GM23338 (cell line): ENCODE measurements at regions not wholly inside any gene's neighbourhood (a gene's known extent, or its start where the extent isn't known, plus 50 kb on each side); places are given as distances from the start of the nearest gene placed in this dataset.

Source experiments
- ATAC-seq: fragments of 200-7000 bp; cut with Tn5 transposase; 3 replicates; pipeline ENCODE4 v1.9.1; 2020
- DNase-seq: peaks from one replicate; pipeline ENCODE4 v3.0.0-alpha.2; 2015; ENCODE audit warnings: low spot score
- H2AFZ ChIP-seq: fragments of 200-600 bp; sonication (generic); 2 replicates; pipeline ENCODE4 v1.8.0; 2016; ENCODE audit warnings: antibody characterized with exemption, mild to moderate bottlenecking, moderate library complexity
- H3F3A ChIP-seq: fragments of 200-600 bp; sonication (generic); replicated peaks from 2 replicates; pipeline ENCODE4 v1.8.0; 2017; ENCODE audit warnings: antibody characterized with exemption, mixed run types, low read depth
- H3K27ac ChIP-seq: fragments of 200-600 bp; sonication (generic); 2 replicates; pipeline ENCODE4 v1.6.1; 2016; ENCODE audit warnings: low read depth
- H3K27me3 ChIP-seq: fragments of 200-600 bp; sonication (generic); 2 replicates; pipeline ENCODE4 v1.8.0; 2016; ENCODE audit warnings: mild to moderate bottlenecking, mixed run types, moderate library complexity; ENCODE audit not compliant: insufficient read depth
- H3K36me3 ChIP-seq: fragments of 200-600 bp; sonication (generic); 2 replicates; pipeline ENCODE4 v1.8.0; 2016; ENCODE audit warnings: mild to moderate bottlenecking; ENCODE audit not compliant: insufficient read depth
- H3K4me1 ChIP-seq: fragments of 200-600 bp; sonication (generic); 2 replicates; pipeline ENCODE4 v1.8.0; 2016; ENCODE audit warnings: mild to moderate bottlenecking, moderate library complexity; ENCODE audit not compliant: insufficient read depth
- H3K4me2 ChIP-seq: fragments of 200-600 bp; sonication (generic); 2 replicates; pipeline ENCODE4 v1.7.1; 2017; ENCODE audit warnings: mixed run types
- H3K4me3 ChIP-seq: fragments of 200-600 bp; sonication (generic); 2 replicates; pipeline ENCODE4 v1.6.1; 2016; ENCODE audit warnings: mixed run types
- H3K79me2 ChIP-seq: fragments of 200-600 bp; sonication (generic); replicated peaks from 2 replicates; pipeline ENCODE4 v1.8.0; 2017; ENCODE audit warnings: mild to moderate bottlenecking; ENCODE audit not compliant: insufficient read depth
- H3K9me2 ChIP-seq: fragments of 200-600 bp; sonication (generic); 2 replicates; pipeline ENCODE4 v1.8.0; 2017; ENCODE audit not compliant: insufficient read depth
- H4K20me1 ChIP-seq: fragments of 200-600 bp; sonication (generic); replicated peaks from 2 replicates; pipeline ENCODE4 v1.8.0; 2017; ENCODE audit warnings: mild to moderate bottlenecking; ENCODE audit not compliant: insufficient read depth
- H3K27ac Mint-ChIP-seq: 2 replicates; pipeline ENCODE4 v1.8.0; 2020; ENCODE audit warnings: inconsistent platforms, mild to moderate bottlenecking, moderate library complexity, mixed read lengths
- H3K27me3 Mint-ChIP-seq: 3 replicates; pipeline ENCODE4 v1.8.0; 2022; ENCODE audit warnings: low read depth, mild to moderate bottlenecking, moderate library complexity, mixed read lengths, inconsistent platforms; ENCODE audit not compliant: insufficient read depth, poor library complexity
- H3K36me3 Mint-ChIP-seq: 3 replicates; pipeline ENCODE4 v1.8.0; 2021; ENCODE audit warnings: low read depth, mild to moderate bottlenecking, inconsistent platforms, moderate library complexity, mixed read lengths
- H3K4me1 Mint-ChIP-seq: 3 replicates; pipeline ENCODE4 v1.8.0; 2020; ENCODE audit warnings: mild to moderate bottlenecking, inconsistent platforms, mixed read lengths
- H3K4me3 Mint-ChIP-seq: 3 replicates; pipeline ENCODE4 v1.8.0; 2021; ENCODE audit warnings: moderate library complexity, mild to moderate bottlenecking, inconsistent platforms, mixed read lengths
- H3K9me3 Mint-ChIP-seq: 3 replicates; pipeline ENCODE4 v1.8.0; 2020; ENCODE audit warnings: moderate library complexity, mild to moderate bottlenecking, inconsistent platforms, mixed read lengths
- CREB1 ChIP-seq: fragments of 250-450 bp; sonication (Bioruptor Pico); IDR thresholded peaks from 2 replicates; pipeline ENCODE4 v1.5.0; 2020; ENCODE audit warnings: low read depth, mild to moderate bottlenecking, moderate library complexity
- CTCF ChIP-seq, 2 experiments: fragments of 200-600 bp in 1 of 2; sonication (generic) in 1 of 2; conservative IDR thresholded peaks; 2 replicates each; pipeline versions ENCODE4 v1.5.1 to v1.6.1; 2016 to 2017; ENCODE audit warnings: antibody characterized with exemption in 2 of 2, low read depth in 2 of 2, mild to moderate bottlenecking in 2 of 2, moderate library complexity in 1 of 2
- EZH2 ChIP-seq: fragments of 200-600 bp; sonication (generic); IDR thresholded peaks from one replicate; pipeline ENCODE4 v1.8.0; 2017; ENCODE audit warnings: antibody characterized with exemption, mild to moderate bottlenecking, low read depth; ENCODE audit not compliant: unreplicated experiment
- EZH2phosphoT487 ChIP-seq: fragments of 200-600 bp; sonication (generic); IDR thresholded peaks from one replicate; pipeline ENCODE4 v1.8.1; 2018; ENCODE audit warnings: antibody characterized with exemption; ENCODE audit not compliant: unreplicated experiment
- JUNB ChIP-seq: IDR thresholded peaks from one replicate; pipeline ENCODE4 v1.6.1; 2016; ENCODE audit warnings: antibody characterized with exemption; ENCODE audit not compliant: unreplicated experiment
- NANOG ChIP-seq: IDR thresholded peaks from 2 replicates; pipeline ENCODE4 v1.6.1; 2016; ENCODE audit warnings: antibody characterized with exemption, borderline replicate concordance
- POLR2AphosphoS5 ChIP-seq: IDR thresholded peaks from 2 replicates; pipeline ENCODE4 v1.6.1; 2016; ENCODE audit warnings: antibody characterized with exemption, low read depth
- REST ChIP-seq: IDR thresholded peaks from one replicate; pipeline ENCODE4 v1.6.1; 2018; ENCODE audit warnings: antibody characterized with exemption; ENCODE audit not compliant: unreplicated experiment
- STAT1 ChIP-seq: IDR thresholded peaks from one replicate; pipeline ENCODE4 v1.6.1; 2016; ENCODE audit warnings: antibody characterized with exemption; ENCODE audit not compliant: unreplicated experiment
- ZNF331 ChIP-seq: fragments of 250-450 bp; sonication (Bioruptor Pico); IDR thresholded peaks from 2 replicates; pipeline ENCODE4 v1.5.0; 2020; ENCODE audit warnings: low read depth, mild to moderate bottlenecking, moderate library complexity
- ZNF462 ChIP-seq: fragments of 250-450 bp; sonication (Bioruptor Pico); IDR thresholded peaks from 2 replicates; pipeline ENCODE4 v1.5.0; 2020; ENCODE audit warnings: mild to moderate bottlenecking, moderate library complexity

GRCh38 chr4:130542953-130543352, 1447.0 kb downstream of the C4orf33 start:
- H3K36me3 Mint-ChIP-seq, result no peaks in the 10 kb centered on the region
- Histone ChIP-seq H3K4me2 (no peak overlapping the region), H3K9me2 (no peaks in the 10 kb centered on the region), H3K27ac (no peak overlapping the region), H4K20me1 (no peaks in the 10 kb centered on the region), H3F3A (no peaks in the 10 kb centered on the region), H3K27me3 (no peaks in the 10 kb centered on the region), H3K36me3 (no peaks in the 10 kb centered on the region), H2AFZ (no peak overlapping the region), H3K79me2 (no peaks in the 10 kb centered on the region), H3K4me1 (no peaks in the 10 kb centered on the region), H3K4me3 (no peak overlapping the region)
- peaks cover 3% of the 10 kb centered on the region; the same call in 1 of the 3 replicates for H3K9me3 Mint-ChIP-seq
- no peak for TF ChIP-seq ZNF462 (CRISPR knock-in tag)
- no peak for TF ChIP-seq ZNF331
- TF ChIP-seq STAT1, result no peak
- no peak for TF ChIP-seq EZH2phosphoT487
- TF ChIP-seq POLR2AphosphoS5, result no peak
- no peak overlapping the region for H3K4me3 Mint-ChIP-seq
- no peaks in the 10 kb centered on the region for H3K27me3 Mint-ChIP-seq
- no peaks in the 10 kb centered on the region for H3K4me1 Mint-ChIP-seq
- H3K27ac Mint-ChIP-seq, result no peak overlapping the region
- DNase-seq (peak; percentile 35), ATAC-seq (no peak)

- DNase-seq (no peak), ATAC-seq (no peak)
- Histone ChIP-seq H3K4me3 (no peak overlapping the region), H2AFZ (no peak overlapping the region), H3K4me2 (no peak overlapping the region), H3K27ac (no peak overlapping the region), H3K27me3 (no peaks in the 10 kb centered on the region), H3K36me3 (no peaks in the 10 kb centered on the region), H4K20me1 (no peaks in the 10 kb centered on the region), H3K9me2 (no peaks in the 10 kb centered on the region), H3F3A (no peaks in the 10 kb centered on the region), H3K79me2 (no peaks in the 10 kb centered on the region), H3K4me1 (no peaks in the 10 kb centered on the region)
- H3K27ac Mint-ChIP-seq, result no peak overlapping the region
- H3K4me3 Mint-ChIP-seq, result no peak overlapping the region
- H3K27me3 Mint-ChIP-seq, result no peaks in the 10 kb centered on the region
- peaks cover 3% of the 10 kb centered on the region; the same call in 1 of the 3 replicates for H3K9me3 Mint-ChIP-seq
- H3K4me1 Mint-ChIP-seq, result no peaks in the 10 kb centered on the region
- H3K36me3 Mint-ChIP-seq, result no peaks in the 10 kb centered on the region
- TF ChIP-seq POLR2AphosphoS5 (no peak), EZH2phosphoT487 (no peak), JUNB (no peak), CREB1 (CRISPR knock-in tag) (no peak), NANOG (no peak), STAT1 (no peak), REST (no peak), EZH2 (no peak), CTCF (conservative IDR thresholded peaks at IDR 0.05; ENCODE audit: low read depth in 2 of 2) (no peak)
These were observed 1449.2 kb downstream of the C4orf33 start for GRCh38 chr4:130545171-130545570.
